Ishikawa (cell line): ENCODE measurements at regions not wholly inside any gene's neighbourhood (a gene's known extent, or its start where the extent isn't known, plus 50 kb on each side); places are given as distances from the start of the nearest gene placed in this dataset.

ENCODE experiments used
- CEBPB ChIP-seq: IDR thresholded peaks from 2 replicates; pipeline ENCODE4 v1.6.1; 2012
- CREB1 ChIP-seq: IDR thresholded peaks from 2 replicates; pipeline ENCODE4 v1.6.1; 2012; ENCODE audit warnings: low read depth
- EP300 ChIP-seq: IDR thresholded peaks from 2 replicates; pipeline ENCODE4 v1.6.1; 2012; ENCODE audit warnings: borderline replicate concordance
- FOXM1 ChIP-seq: IDR thresholded peaks from 2 replicates; pipeline ENCODE4 v1.6.1; 2012; ENCODE audit warnings: low read depth, borderline replicate concordance
- NFIC ChIP-seq: IDR thresholded peaks from 2 replicates; pipeline ENCODE4 v1.6.1; 2012
- RAD21 ChIP-seq: IDR thresholded peaks from 2 replicates; pipeline ENCODE4 v1.6.1; 2012; ENCODE audit warnings: low read depth
- TAF1 ChIP-seq: IDR thresholded peaks from 2 replicates; pipeline ENCODE4 v1.6.1; 2012; ENCODE audit warnings: low read depth, mild to moderate bottlenecking
- YY1 ChIP-seq: IDR thresholded peaks from 2 replicates; pipeline ENCODE4 v1.6.1; 2012; ENCODE audit warnings: low read depth
- ZBTB7A ChIP-seq: IDR thresholded peaks from 2 replicates; pipeline ENCODE4 v1.6.1; 2012; ENCODE audit warnings: low read depth
- TF ChIP-seq, protein P1 (sequence below): IDR thresholded peaks from 2 replicates; pipeline ENCODE4 v1.6.1; 2012
- TF ChIP-seq, protein P2 (sequence below): IDR thresholded peaks from 2 replicates; pipeline ENCODE4 v1.6.1; 2012; ENCODE audit warnings: low read depth, mild to moderate bottlenecking

DNA sequence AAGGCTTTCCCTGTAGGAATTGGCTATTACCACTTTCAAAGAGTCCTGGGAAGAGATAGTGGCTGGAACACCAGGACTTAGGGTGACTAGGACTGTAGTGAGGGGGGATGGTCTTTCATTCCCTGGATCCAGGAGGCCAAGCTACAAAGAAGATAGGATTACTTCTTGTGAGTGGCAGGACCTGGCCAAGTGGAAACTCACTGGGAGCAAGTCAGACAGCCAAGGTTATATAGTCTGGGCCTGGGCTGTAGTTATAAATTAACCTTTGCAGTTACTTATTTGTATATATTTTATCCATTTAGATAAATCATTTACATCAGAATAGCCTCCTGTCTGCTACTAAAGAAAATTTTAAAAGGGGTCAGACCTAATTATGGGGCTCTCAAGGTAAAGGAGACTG lies 124.3 kb downstream of the TLR4 start:
- TF ChIP-seq CEBPB (no peak), EP300 (no peak), TAF1 (no peak), RAD21 (no peak), YY1 (no peak), ZBTB7A (no peak), NFIC (no peak), FOXM1 (no peak), CREB1 (no peak)
- TF ChIP-seq, protein P1, sequence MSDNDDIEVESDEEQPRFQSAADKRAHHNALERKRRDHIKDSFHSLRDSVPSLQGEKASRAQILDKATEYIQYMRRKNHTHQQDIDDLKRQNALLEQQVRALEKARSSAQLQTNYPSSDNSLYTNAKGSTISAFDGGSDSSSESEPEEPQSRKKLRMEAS = no peak
- TF ChIP-seq, protein P2, sequence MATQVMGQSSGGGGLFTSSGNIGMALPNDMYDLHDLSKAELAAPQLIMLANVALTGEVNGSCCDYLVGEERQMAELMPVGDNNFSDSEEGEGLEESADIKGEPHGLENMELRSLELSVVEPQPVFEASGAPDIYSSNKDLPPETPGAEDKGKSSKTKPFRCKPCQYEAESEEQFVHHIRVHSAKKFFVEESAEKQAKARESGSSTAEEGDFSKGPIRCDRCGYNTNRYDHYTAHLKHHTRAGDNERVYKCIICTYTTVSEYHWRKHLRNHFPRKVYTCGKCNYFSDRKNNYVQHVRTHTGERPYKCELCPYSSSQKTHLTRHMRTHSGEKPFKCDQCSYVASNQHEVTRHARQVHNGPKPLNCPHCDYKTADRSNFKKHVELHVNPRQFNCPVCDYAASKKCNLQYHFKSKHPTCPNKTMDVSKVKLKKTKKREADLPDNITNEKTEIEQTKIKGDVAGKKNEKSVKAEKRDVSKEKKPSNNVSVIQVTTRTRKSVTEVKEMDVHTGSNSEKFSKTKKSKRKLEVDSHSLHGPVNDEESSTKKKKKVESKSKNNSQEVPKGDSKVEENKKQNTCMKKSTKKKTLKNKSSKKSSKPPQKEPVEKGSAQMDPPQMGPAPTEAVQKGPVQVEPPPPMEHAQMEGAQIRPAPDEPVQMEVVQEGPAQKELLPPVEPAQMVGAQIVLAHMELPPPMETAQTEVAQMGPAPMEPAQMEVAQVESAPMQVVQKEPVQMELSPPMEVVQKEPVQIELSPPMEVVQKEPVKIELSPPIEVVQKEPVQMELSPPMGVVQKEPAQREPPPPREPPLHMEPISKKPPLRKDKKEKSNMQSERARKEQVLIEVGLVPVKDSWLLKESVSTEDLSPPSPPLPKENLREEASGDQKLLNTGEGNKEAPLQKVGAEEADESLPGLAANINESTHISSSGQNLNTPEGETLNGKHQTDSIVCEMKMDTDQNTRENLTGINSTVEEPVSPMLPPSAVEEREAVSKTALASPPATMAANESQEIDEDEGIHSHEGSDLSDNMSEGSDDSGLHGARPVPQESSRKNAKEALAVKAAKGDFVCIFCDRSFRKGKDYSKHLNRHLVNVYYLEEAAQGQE = no peak
